ENCODE measurements at regions not wholly inside any gene's neighbourhood (a gene's known extent, or its start where the extent isn't known, plus 50 kb on each side); places are given as distances from the start of the nearest gene placed in this dataset.

DNA sequence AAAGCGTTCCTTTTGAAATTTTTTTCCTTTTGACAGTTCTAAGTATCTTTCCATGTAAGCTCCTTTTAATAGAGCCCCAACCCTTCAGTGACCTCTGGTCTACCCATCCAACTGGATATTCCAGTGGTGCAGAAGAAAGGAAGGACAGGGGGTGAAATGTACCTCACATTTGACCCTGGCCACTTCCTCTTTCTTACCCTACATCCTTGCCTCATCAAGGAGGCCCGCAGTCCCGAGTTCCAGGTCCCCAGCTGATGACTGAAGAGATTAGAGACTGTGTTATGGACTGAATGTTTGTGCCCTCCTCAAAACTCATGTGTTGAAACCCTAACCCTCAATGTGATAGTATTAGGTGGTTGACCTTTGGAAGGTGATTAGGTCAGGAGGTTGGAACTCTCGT, 158.1 kb downstream of the RBM43 start:
- H3K4me3 ChIP-seq (ENCODE audit: low read length) = no peak overlapping the region
- H3K9me3 ChIP-seq (ENCODE audit: control insufficient read depth, low read length) = no peaks in the 10 kb centered on the region
- no peaks in the 10 kb centered on the region for H3K36me3 ChIP-seq (ENCODE audit: control insufficient read depth, insufficient read depth, low read length, severe bottlenecking)
- no peak overlapping the region for H3K9ac ChIP-seq (ENCODE audit: low read length)
- H3K4me1 ChIP-seq (ENCODE audit: control insufficient read depth, insufficient read depth, low read length) = no peaks in the 10 kb centered on the region
- DNase-seq (ENCODE audit: low read depth) = no peak
- H3K27me3 ChIP-seq (replicated peaks; ENCODE audit: control insufficient read depth, insufficient read depth, low read length) = no peaks in the 10 kb centered on the region

GRCh38 chr2:151102226-151102625, 159.4 kb downstream of the RBM43 start:
- H3K27me3 ChIP-seq (replicated peaks; ENCODE audit: control insufficient read depth, insufficient read depth, low read length) = no peaks in the 10 kb centered on the region
- no peak overlapping the region for H3K4me3 ChIP-seq (ENCODE audit: low read length)
- H3K9me3 ChIP-seq (ENCODE audit: control insufficient read depth, low read length) = no peaks in the 10 kb centered on the region
- no peaks in the 10 kb centered on the region for H3K36me3 ChIP-seq (ENCODE audit: control insufficient read depth, insufficient read depth, low read length, severe bottlenecking)
- DNase-seq (ENCODE audit: low read depth) = no peak
- H3K4me1 ChIP-seq (ENCODE audit: control insufficient read depth, insufficient read depth, low read length) = no peaks in the 10 kb centered on the region
- H3K9ac ChIP-seq (ENCODE audit: low read length) = no peak overlapping the region

DNA sequence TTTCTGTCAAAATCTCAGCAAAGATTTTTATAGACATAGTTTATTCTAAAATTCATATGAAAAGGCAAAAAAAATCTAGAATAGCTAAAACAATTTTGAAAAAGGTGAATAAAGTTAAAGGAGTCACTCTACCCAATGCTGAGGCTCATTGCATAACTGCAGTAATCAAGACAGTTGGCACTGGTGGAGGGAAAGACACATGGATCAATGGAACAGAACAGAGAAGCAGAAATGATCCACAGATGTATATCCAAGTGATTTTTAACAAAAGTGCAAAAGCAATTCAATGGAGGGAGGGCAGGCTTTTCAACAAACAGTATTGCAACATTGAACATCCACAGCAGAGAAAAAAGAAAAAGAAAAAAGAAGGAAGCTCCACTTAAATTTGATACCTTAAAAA, 162.8 kb downstream of the RBM43 start:
- H3K9me3 ChIP-seq (ENCODE audit: control insufficient read depth, low read length) = no peaks in the 10 kb centered on the region
- no peak overlapping the region for H3K9ac ChIP-seq (ENCODE audit: low read length)
- H3K4me1 ChIP-seq (ENCODE audit: control insufficient read depth, insufficient read depth, low read length) = no peaks in the 10 kb centered on the region
- no peak for DNase-seq (ENCODE audit: low read depth)
- H3K4me3 ChIP-seq (ENCODE audit: low read length) = no peak overlapping the region
- H3K36me3 ChIP-seq (ENCODE audit: control insufficient read depth, insufficient read depth, low read length, severe bottlenecking) = no peaks in the 10 kb centered on the region
- no peaks in the 10 kb centered on the region for H3K27me3 ChIP-seq (replicated peaks; ENCODE audit: control insufficient read depth, insufficient read depth, low read length)

DNA sequence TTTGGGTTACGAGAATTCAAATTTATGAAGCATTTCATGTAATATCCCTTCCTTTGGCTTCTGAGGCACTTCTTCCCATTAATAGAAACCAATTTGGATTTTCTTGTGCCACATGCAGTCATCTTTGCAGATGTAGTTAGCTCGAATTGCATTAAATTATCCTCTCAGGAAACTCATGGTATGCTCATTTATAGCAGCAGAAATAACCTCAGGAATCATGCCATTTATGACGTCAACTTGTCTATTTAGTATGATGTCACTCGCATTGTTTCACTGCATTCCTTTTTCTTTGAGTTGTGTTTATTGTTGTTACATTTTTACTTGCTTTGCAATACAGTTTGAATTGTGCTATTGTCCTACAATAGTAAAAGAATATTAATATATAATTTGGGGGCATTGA, 163.8 kb downstream of the RBM43 start:
- Histone ChIP-seq H3K36me3 (ENCODE audit: control insufficient read depth, insufficient read depth, low read length, severe bottlenecking) (no peaks in the 10 kb centered on the region), H3K4me3 (ENCODE audit: low read length) (no peak overlapping the region), H3K4me1 (ENCODE audit: control insufficient read depth, insufficient read depth, low read length) (no peaks in the 10 kb centered on the region), H3K27me3 (replicated peaks; ENCODE audit: control insufficient read depth, insufficient read depth, low read length) (no peaks in the 10 kb centered on the region), H3K9ac (ENCODE audit: low read length) (no peak overlapping the region), H3K9me3 (ENCODE audit: control insufficient read depth, low read length) (no peaks in the 10 kb centered on the region)
- no peak for DNase-seq (ENCODE audit: low read depth)

DNA sequence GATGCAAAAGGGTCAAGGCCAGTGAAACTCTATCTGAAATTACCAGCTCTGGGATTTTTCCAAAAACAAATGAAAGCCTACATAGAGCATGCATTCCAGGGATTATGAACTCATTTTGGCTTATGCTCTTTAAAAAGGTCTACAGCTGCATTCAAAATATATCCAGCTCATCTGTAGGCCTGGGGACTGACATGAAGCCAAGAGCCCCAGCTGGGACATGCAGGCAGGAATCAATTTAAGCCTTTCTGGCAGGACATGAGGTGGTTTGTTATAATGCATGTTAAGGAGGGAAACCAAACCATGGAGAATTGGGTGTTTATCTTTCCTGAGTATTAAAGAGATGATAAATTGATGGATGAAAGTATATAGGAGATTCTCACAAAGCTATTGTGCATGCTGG, 164.5 kb downstream of the RBM43 start:
- Histone ChIP-seq H3K9ac (ENCODE audit: low read length) (no peak overlapping the region), H3K27me3 (replicated peaks; ENCODE audit: control insufficient read depth, insufficient read depth, low read length) (no peaks in the 10 kb centered on the region), H3K36me3 (ENCODE audit: control insufficient read depth, insufficient read depth, low read length, severe bottlenecking) (no peaks in the 10 kb centered on the region), H3K4me1 (ENCODE audit: control insufficient read depth, insufficient read depth, low read length) (no peaks in the 10 kb centered on the region), H3K9me3 (ENCODE audit: control insufficient read depth, low read length) (no peaks in the 10 kb centered on the region), H3K4me3 (ENCODE audit: low read length) (no peak overlapping the region)
- DNase-seq (ENCODE audit: low read depth) = peak; percentile 83

GRCh38 chr2:151096235-151096634, 165.4 kb downstream of the RBM43 start:
- H3K9me3 ChIP-seq (ENCODE audit: control insufficient read depth, low read length) = no peaks in the 10 kb centered on the region
- no peaks in the 10 kb centered on the region for H3K36me3 ChIP-seq (ENCODE audit: control insufficient read depth, insufficient read depth, low read length, severe bottlenecking)
- H3K27me3 ChIP-seq (replicated peaks; ENCODE audit: control insufficient read depth, insufficient read depth, low read length) = no peaks in the 10 kb centered on the region
- no peaks in the 10 kb centered on the region for H3K4me1 ChIP-seq (ENCODE audit: control insufficient read depth, insufficient read depth, low read length)
- no peak overlapping the region for H3K4me3 ChIP-seq (ENCODE audit: low read length)
- no peak overlapping the region for H3K9ac ChIP-seq (ENCODE audit: low read length)
- no peak for DNase-seq (ENCODE audit: low read depth)

GRCh38 chr2:151095463-151095862, 166.2 kb downstream of the RBM43 start:
- Histone ChIP-seq H3K9me3 (ENCODE audit: control insufficient read depth, low read length) (no peaks in the 10 kb centered on the region), H3K9ac (ENCODE audit: low read length) (no peak overlapping the region), H3K36me3 (ENCODE audit: control insufficient read depth, insufficient read depth, low read length, severe bottlenecking) (no peaks in the 10 kb centered on the region), H3K27me3 (replicated peaks; ENCODE audit: control insufficient read depth, insufficient read depth, low read length) (no peaks in the 10 kb centered on the region), H3K4me1 (ENCODE audit: control insufficient read depth, insufficient read depth, low read length) (no peaks in the 10 kb centered on the region), H3K4me3 (ENCODE audit: low read length) (no peak overlapping the region)
- no peak for DNase-seq (ENCODE audit: low read depth)

DNA sequence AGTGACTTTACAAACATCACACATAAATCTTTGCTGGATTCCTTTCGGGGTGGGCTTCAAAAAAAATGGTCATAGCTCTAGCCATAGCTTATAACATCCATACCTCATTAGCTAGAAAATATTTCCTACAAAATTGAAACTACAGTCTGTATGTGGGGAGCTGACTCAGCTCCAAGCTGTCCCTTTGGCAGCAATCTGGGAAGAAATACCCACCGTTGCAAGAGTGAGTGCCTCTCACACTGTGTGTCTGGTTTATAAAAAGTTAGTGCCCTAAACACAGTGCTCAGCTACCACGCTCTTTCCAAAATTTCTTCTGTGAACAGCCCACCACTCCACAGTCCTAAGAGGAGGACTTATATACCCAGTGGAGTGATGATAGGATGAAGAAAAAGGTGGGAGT, 170.1 kb downstream of the RBM43 start:
- Histone ChIP-seq H3K9ac (ENCODE audit: low read length) (no peak overlapping the region), H3K27me3 (replicated peaks; ENCODE audit: control insufficient read depth, insufficient read depth, low read length) (no peaks in the 10 kb centered on the region), H3K4me3 (ENCODE audit: low read length) (no peak overlapping the region), H3K4me1 (ENCODE audit: control insufficient read depth, insufficient read depth, low read length) (no peaks in the 10 kb centered on the region), H3K36me3 (ENCODE audit: control insufficient read depth, insufficient read depth, low read length, severe bottlenecking) (no peaks in the 10 kb centered on the region), H3K9me3 (ENCODE audit: control insufficient read depth, low read length) (no peaks in the 10 kb centered on the region)
- DNase-seq (ENCODE audit: low read depth) = no peak

DNA sequence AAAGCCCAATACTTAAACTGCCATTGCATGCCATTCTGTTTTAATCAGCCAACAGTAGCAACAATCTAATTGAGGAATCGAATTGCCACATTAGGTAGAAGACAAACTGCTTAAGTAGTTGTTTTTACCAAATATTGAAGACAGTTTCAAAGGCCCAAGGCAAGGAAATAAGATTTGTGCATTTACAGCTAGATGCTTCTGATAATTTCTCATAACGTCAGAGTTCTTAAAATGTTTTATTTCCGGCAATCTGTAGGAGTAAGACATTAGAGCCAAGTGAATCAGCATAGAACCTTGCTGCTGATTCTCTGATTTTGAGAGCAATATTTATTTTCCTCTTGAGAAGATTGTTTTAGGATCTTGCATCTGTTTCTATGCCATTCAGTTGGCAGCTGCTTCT, 174.3 kb downstream of the RBM43 start:
- H3K4me1 ChIP-seq (ENCODE audit: control insufficient read depth, insufficient read depth, low read length) = peaks cover 19% of the 10 kb centered on the region
- H3K4me3 ChIP-seq (ENCODE audit: low read length) = no peak overlapping the region
- no peaks in the 10 kb centered on the region for H3K36me3 ChIP-seq (ENCODE audit: control insufficient read depth, insufficient read depth, low read length, severe bottlenecking)
- no peaks in the 10 kb centered on the region for H3K9me3 ChIP-seq (ENCODE audit: control insufficient read depth, low read length)
- DNase-seq (ENCODE audit: low read depth) = no peak
- no peaks in the 10 kb centered on the region for H3K27me3 ChIP-seq (replicated peaks; ENCODE audit: control insufficient read depth, insufficient read depth, low read length)
- no peak overlapping the region for H3K9ac ChIP-seq (ENCODE audit: low read length)

- Histone ChIP-seq H3K9ac (ENCODE audit: low read length) (no peak overlapping the region), H3K9me3 (ENCODE audit: control insufficient read depth, low read length) (no peaks in the 10 kb centered on the region), H3K4me3 (ENCODE audit: low read length) (no peak overlapping the region), H3K36me3 (ENCODE audit: control insufficient read depth, insufficient read depth, low read length, severe bottlenecking) (no peaks in the 10 kb centered on the region), H3K4me1 (ENCODE audit: control insufficient read depth, insufficient read depth, low read length) (peaks cover 19% of the 10 kb centered on the region), H3K27me3 (replicated peaks; ENCODE audit: control insufficient read depth, insufficient read depth, low read length) (no peaks in the 10 kb centered on the region)
- peak; percentile 33 for DNase-seq (ENCODE audit: low read depth)
These were observed 176.5 kb downstream of the RBM43 start for GRCh38 chr2:151085181-151085611.

- H3K4me1 ChIP-seq (ENCODE audit: control insufficient read depth, insufficient read depth, low read length) = peaks cover 19% of the 10 kb centered on the region
- no peak overlapping the region for H3K9ac ChIP-seq (ENCODE audit: low read length)
- no peaks in the 10 kb centered on the region for H3K36me3 ChIP-seq (ENCODE audit: control insufficient read depth, insufficient read depth, low read length, severe bottlenecking)
- H3K27me3 ChIP-seq (replicated peaks; ENCODE audit: control insufficient read depth, insufficient read depth, low read length) = no peaks in the 10 kb centered on the region
- H3K4me3 ChIP-seq (ENCODE audit: low read length) = no peak overlapping the region
- peak; percentile 46 for DNase-seq (ENCODE audit: low read depth)
- no peaks in the 10 kb centered on the region for H3K9me3 ChIP-seq (ENCODE audit: control insufficient read depth, low read length)
These were observed 177.5 kb downstream of the RBM43 start for GRCh38 chr2:151083856-151084795.

DNA sequence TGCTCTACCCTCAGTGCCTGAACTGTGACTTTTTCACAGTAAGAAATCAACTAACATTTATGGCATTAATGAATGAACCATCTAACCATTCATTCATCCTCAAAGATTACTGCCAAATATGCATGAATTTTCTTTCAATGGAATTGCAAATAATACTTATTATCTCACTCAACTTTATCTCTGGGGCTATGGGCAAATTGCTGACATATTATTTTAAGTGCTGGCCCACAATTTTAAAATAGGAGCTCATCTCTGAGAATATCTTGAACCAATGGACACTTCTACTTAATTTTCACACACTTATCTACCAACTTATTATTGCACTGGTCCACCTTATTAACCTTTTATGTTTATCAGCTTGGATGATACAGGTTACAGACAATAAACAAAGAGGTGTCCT, 182.8 kb downstream of the RBM43 start:
- no peaks in the 10 kb centered on the region for H3K27me3 ChIP-seq (replicated peaks; ENCODE audit: control insufficient read depth, insufficient read depth, low read length)
- DNase-seq (ENCODE audit: low read depth) = no peak
- peaks cover 4% of the 10 kb centered on the region for H3K4me1 ChIP-seq (ENCODE audit: control insufficient read depth, insufficient read depth, low read length)
- no peak overlapping the region for H3K4me3 ChIP-seq (ENCODE audit: low read length)
- no peaks in the 10 kb centered on the region for H3K36me3 ChIP-seq (ENCODE audit: control insufficient read depth, insufficient read depth, low read length, severe bottlenecking)
- no peak overlapping the region for H3K9ac ChIP-seq (ENCODE audit: low read length)
- H3K9me3 ChIP-seq (ENCODE audit: control insufficient read depth, low read length) = no peaks in the 10 kb centered on the region
